HEK293 (cell line): ENCODE measurements at regions not wholly inside any gene's neighbourhood (a gene's known extent, or its start where the extent isn't known, plus 50 kb on each side); places are given as distances from the start of the nearest gene placed in this dataset.

Experiments
- CTCF ChIP-seq: fragments of 450-650 bp; formaldehyde crosslinking; IDR thresholded peaks from 2 replicates; pipeline ENCODE4 v1.5.1; 2016; ENCODE audit warnings: missing biosample characterization, missing genetic modification characterization
- REST ChIP-seq: fragments of 450-650 bp; formaldehyde crosslinking; IDR thresholded peaks from 2 replicates; pipeline ENCODE4 v1.5.1; 2016; ENCODE audit warnings: missing biosample characterization, missing genetic modification characterization
- ZBTB10 ChIP-seq: fragments of 450-650 bp; formaldehyde crosslinking; IDR thresholded peaks from 2 replicates; pipeline ENCODE4 v1.5.1; 2016; ENCODE audit warnings: missing biosample characterization, missing genetic modification characterization
- ZBTB11 ChIP-seq: fragments of 450-650 bp; formaldehyde crosslinking; conservative IDR thresholded peaks from 2 replicates; pipeline ENCODE4 v1.5.1; 2016; ENCODE audit warnings: low read depth, missing biosample characterization, missing genetic modification characterization
- ZFP37 ChIP-seq: fragments of 450-650 bp; formaldehyde crosslinking; IDR thresholded peaks from 2 replicates; pipeline ENCODE4 v1.5.1; 2016; ENCODE audit warnings: missing biosample characterization, missing genetic modification characterization
- ZNF302 ChIP-seq: fragments of 450-650 bp; formaldehyde crosslinking; IDR thresholded peaks from 2 replicates; pipeline ENCODE4 v1.5.1; 2016; ENCODE audit warnings: missing biosample characterization, missing genetic modification characterization, low read depth
- ZNF423 ChIP-seq: fragments of 450-650 bp; formaldehyde crosslinking; IDR thresholded peaks from 2 replicates; pipeline ENCODE4 v1.5.1; 2016; ENCODE audit warnings: missing biosample characterization, missing genetic modification characterization
- ZNF580 ChIP-seq: fragments of 450-650 bp; formaldehyde crosslinking; IDR thresholded peaks from 2 replicates; pipeline ENCODE4 v1.5.1; 2016; ENCODE audit warnings: missing biosample characterization, missing genetic modification characterization
- ZNF658 ChIP-seq: fragments of 450-650 bp; formaldehyde crosslinking; IDR thresholded peaks from 2 replicates; pipeline ENCODE4; 2016; ENCODE audit warnings: missing biosample characterization, missing genetic modification characterization
- ZNF692 ChIP-seq: fragments of 450-650 bp; formaldehyde crosslinking; IDR thresholded peaks from 2 replicates; pipeline ENCODE4 v1.5.1; 2016; ENCODE audit warnings: missing biosample characterization, missing genetic modification characterization

- TF ChIP-seq ZFP37 (tag by site-specific recombination) = no peak
- TF ChIP-seq CTCF (tag by site-specific recombination) = no peak
- TF ChIP-seq ZNF302 (tag by site-specific recombination) = no peak
- TF ChIP-seq ZNF692 (tag by site-specific recombination) = no peak
- TF ChIP-seq ZNF423 (tag by site-specific recombination) = no peak
- no peak for TF ChIP-seq REST (tag by site-specific recombination)
- no peak for TF ChIP-seq ZBTB10 (tag by site-specific recombination)
- TF ChIP-seq ZNF580 (tag by site-specific recombination) = no peak
- no peak for TF ChIP-seq ZBTB11
- TF ChIP-seq ZNF658 (tag by site-specific recombination) = no peak
These were observed 486.9 kb upstream of the NCAM2 start for GRCh38 chr21:20511216-20511880.
